Panc1 (cell line): ENCODE measurements at regions not wholly inside any gene's neighbourhood (a gene's known extent, or its start where the extent isn't known, plus 50 kb on each side); places are given as distances from the start of the nearest gene placed in this dataset.
"Not testable (repeated sequence)": the region's sequence is repeated elsewhere in the genome, so short reads cannot be mapped to it uniquely, and the experiment has no call there.

ENCODE experiments used
- ATAC-seq: fragments of 200-7000 bp; cut with Tn5 transposase; 2 replicates; pipeline ENCODE4 v1.9.1; 2020; ENCODE audit warnings: mild to moderate bottlenecking, moderate library complexity
- BruUV-seq: library from RNA; stranded (reverse); fragments of 400-500 nt; replicated peaks from 2 replicates; lab custom pipeline; 2021; lab: Mats Ljungman, UMichigan
- CTCF ChIA-PET: fragments of 300-600 bp; sonication (Branson Sonifier 250); formaldehyde crosslinking; loops from one replicate; lab custom pipeline; 2022; ENCODE audit warnings: antibody characterized with exemption; lab: Charles Lee
- POLR2A ChIA-PET: fragments of 300-600 bp; sonication (Branson Sonifier 250); formaldehyde crosslinking; loops from one replicate; lab custom pipeline; 2022; ENCODE audit warnings: antibody characterized with exemption; lab: Charles Lee
- DNase-seq: peaks from one replicate; pipeline ENCODE4 v3.0.0-alpha.2; 2010; ENCODE audit warnings: low read depth, low spot score
- H3K27ac ChIP-seq: 2 replicates; pipeline ENCODE4 v1.5.1; 2011; ENCODE audit warnings: mild to moderate bottlenecking, low read length, inconsistent platforms
- H3K27me3 ChIP-seq: fragments of 200-500 bp; sonication (Bioruptor generic); 2 replicates; pipeline ENCODE4 v1.6.0; 2014; ENCODE audit warnings: low read length, inconsistent platforms; ENCODE audit not compliant: control insufficient read depth, insufficient read depth
- H3K36me3 ChIP-seq: fragments of 200-500 bp; sonication (Bioruptor generic); 2 replicates; pipeline ENCODE4 v1.5.1; 2014; ENCODE audit warnings: inconsistent platforms, mild to moderate bottlenecking, low read length, moderate library complexity; ENCODE audit not compliant: control insufficient read depth, insufficient read depth
- H3K4me1 ChIP-seq: 2 replicates; pipeline ENCODE4 v1.5.1; 2011; ENCODE audit warnings: inconsistent platforms, mild to moderate bottlenecking, low read length, moderate library complexity; ENCODE audit not compliant: control insufficient read depth, insufficient read depth
- H3K4me3 ChIP-seq, 2 experiments: 2 replicates each; pipeline ENCODE4 v1.5.1; 2011 to 2012; ENCODE audit warnings: low read depth in 2 of 2, low read length in 2 of 2, mild to moderate bottlenecking in 2 of 2, inconsistent platforms in 1 of 2, moderate library complexity in 1 of 2
- H3K9me3 ChIP-seq: fragments of 200-500 bp; sonication (Bioruptor generic); 2 replicates; pipeline ENCODE4 v1.5.1; 2014; ENCODE audit warnings: low read depth, mild to moderate bottlenecking, inconsistent platforms, low read length, moderate library complexity; ENCODE audit not compliant: control insufficient read depth, insufficient read depth
- POLR2AphosphoS5 ChIP-seq: IDR thresholded peaks from 2 replicates; pipeline ENCODE4 v1.6.1; 2012; ENCODE audit warnings: mild to moderate bottlenecking, low read depth, low read length, moderate library complexity
- SIN3A ChIP-seq: IDR thresholded peaks from 2 replicates; pipeline ENCODE4 v1.6.1; 2012; ENCODE audit warnings: low read depth, mild to moderate bottlenecking, low read length, moderate library complexity, borderline replicate concordance; ENCODE audit not compliant: insufficient read depth
- TCF7L2 ChIP-seq: IDR thresholded peaks from 2 replicates; pipeline ENCODE4 v1.6.1; 2011; ENCODE audit warnings: mild to moderate bottlenecking, low read depth, low read length, inconsistent platforms
- in situ Hi-C: cut with HindIII; loops from 2 replicates; pipeline ENCODE4 v1.10.0; 2016; ENCODE audit warnings: low sequenced_read_pairs, low pct_unique_long_range_greater_than_20kb
- intact Hi-C: fragments of 100-400 bp; cut with micrococcal nuclease; formaldehyde crosslinking; loops from one replicate; pipeline ENCODE4 v1.10.0; 2022; ENCODE audit not compliant: unreplicated experiment
- TF ChIP-seq, protein P1 (sequence below), 2 experiments: IDR thresholded peaks; 2 replicates each; pipeline ENCODE4 v1.6.1; 2011 to 2012; ENCODE audit warnings: low read depth in 2 of 2, control low read depth in 1 of 2, low read length in 1 of 2, mild to moderate bottlenecking in 1 of 2, moderate library complexity in 1 of 2; ENCODE audit not compliant: insufficient read depth in 1 of 2
- TF ChIP-seq, protein P2 (sequence below): fragments of 450-650 bp; IDR thresholded peaks from 2 replicates; pipeline ENCODE4 v1.5.1; 2017; ENCODE audit warnings: mild to moderate bottlenecking

DNA sequence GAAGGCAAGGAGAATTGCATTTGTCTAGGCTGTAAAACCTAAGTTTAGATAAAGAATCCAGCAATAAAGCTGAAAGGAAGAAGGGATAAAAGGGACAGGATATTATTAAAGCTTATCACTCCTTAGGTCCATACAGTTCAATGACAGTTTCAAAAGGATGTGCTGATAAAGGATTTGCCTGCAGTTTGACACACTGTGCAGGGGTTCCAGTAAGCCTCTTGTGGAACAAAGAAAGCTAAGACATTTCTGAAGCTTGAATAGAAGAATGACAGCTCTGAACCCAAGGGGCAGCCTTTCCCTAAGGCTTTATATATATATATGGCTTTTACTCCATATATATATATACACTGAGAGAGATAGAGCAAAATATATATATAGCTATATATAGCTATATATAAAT lies 276.8 kb upstream of the GRM3 start:
- H3K27ac ChIP-seq, result no peak overlapping the region
- intact Hi-C loops (no loop called here), in situ Hi-C loops (no loop called here)

DNA sequence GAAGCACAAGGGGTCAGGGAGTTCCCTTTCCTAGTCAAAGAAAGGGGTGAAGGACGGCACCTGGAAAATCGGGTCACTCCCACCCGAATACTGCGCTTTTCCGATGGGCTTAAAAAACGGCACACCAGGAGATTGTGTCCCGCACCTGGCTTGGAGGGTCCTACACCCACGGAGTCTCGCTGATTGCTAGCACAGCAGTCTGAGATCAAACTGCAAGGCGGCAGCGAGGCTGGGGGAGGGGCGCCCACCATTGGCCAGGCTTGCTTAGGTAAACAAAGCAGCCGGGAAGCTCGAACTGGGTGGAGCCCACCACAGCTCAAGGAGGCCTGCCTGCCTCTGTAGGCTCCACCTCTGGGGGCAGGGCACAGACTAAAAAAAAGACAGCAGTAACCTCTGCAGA lies 303.3 kb upstream of the GRM3 start:
- ATAC-seq, H3K4me1 ChIP-seq, CTCF ChIA-PET, POLR2A ChIA-PET, H3K4me3 ChIP-seq, in situ Hi-C loops, H3K27me3 ChIP-seq, intact Hi-C loops, BruUV-seq, H3K36me3 ChIP-seq, H3K9me3 ChIP-seq, DNase-seq, H3K27ac ChIP-seq: not testable (repeated sequence)

More for the DNA sequence above, 276.8 kb upstream of the GRM3 start:
- H3K4me1 ChIP-seq, result no peaks in the 10 kb centered on the region
- ChIA-PET POLR2A (no interaction called here), CTCF (no interaction called here)
- H3K4me3 ChIP-seq, result no peak overlapping the region
- H3K27me3 ChIP-seq, result no peaks in the 10 kb centered on the region
- no peaks in the 10 kb centered on the region for H3K36me3 ChIP-seq
- DNase-seq, result no peak
- BruUV-seq, result no TSS peak
- TF ChIP-seq, protein P1, sequence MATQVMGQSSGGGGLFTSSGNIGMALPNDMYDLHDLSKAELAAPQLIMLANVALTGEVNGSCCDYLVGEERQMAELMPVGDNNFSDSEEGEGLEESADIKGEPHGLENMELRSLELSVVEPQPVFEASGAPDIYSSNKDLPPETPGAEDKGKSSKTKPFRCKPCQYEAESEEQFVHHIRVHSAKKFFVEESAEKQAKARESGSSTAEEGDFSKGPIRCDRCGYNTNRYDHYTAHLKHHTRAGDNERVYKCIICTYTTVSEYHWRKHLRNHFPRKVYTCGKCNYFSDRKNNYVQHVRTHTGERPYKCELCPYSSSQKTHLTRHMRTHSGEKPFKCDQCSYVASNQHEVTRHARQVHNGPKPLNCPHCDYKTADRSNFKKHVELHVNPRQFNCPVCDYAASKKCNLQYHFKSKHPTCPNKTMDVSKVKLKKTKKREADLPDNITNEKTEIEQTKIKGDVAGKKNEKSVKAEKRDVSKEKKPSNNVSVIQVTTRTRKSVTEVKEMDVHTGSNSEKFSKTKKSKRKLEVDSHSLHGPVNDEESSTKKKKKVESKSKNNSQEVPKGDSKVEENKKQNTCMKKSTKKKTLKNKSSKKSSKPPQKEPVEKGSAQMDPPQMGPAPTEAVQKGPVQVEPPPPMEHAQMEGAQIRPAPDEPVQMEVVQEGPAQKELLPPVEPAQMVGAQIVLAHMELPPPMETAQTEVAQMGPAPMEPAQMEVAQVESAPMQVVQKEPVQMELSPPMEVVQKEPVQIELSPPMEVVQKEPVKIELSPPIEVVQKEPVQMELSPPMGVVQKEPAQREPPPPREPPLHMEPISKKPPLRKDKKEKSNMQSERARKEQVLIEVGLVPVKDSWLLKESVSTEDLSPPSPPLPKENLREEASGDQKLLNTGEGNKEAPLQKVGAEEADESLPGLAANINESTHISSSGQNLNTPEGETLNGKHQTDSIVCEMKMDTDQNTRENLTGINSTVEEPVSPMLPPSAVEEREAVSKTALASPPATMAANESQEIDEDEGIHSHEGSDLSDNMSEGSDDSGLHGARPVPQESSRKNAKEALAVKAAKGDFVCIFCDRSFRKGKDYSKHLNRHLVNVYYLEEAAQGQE (IDR thresholded peaks at IDR 0.05; ENCODE audit: insufficient read depth in 1 of 2, low read depth in 2 of 2, low read length in 1 of 2), result no peak
- TF ChIP-seq TCF7L2 (no peak), POLR2AphosphoS5 (no peak), SIN3A (no peak)
- TF ChIP-seq, protein P2, sequence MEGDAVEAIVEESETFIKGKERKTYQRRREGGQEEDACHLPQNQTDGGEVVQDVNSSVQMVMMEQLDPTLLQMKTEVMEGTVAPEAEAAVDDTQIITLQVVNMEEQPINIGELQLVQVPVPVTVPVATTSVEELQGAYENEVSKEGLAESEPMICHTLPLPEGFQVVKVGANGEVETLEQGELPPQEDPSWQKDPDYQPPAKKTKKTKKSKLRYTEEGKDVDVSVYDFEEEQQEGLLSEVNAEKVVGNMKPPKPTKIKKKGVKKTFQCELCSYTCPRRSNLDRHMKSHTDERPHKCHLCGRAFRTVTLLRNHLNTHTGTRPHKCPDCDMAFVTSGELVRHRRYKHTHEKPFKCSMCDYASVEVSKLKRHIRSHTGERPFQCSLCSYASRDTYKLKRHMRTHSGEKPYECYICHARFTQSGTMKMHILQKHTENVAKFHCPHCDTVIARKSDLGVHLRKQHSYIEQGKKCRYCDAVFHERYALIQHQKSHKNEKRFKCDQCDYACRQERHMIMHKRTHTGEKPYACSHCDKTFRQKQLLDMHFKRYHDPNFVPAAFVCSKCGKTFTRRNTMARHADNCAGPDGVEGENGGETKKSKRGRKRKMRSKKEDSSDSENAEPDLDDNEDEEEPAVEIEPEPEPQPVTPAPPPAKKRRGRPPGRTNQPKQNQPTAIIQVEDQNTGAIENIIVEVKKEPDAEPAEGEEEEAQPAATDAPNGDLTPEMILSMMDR, result no peak
- no peaks in the 10 kb centered on the region for H3K9me3 ChIP-seq
- ATAC-seq, result no peak

DNA sequence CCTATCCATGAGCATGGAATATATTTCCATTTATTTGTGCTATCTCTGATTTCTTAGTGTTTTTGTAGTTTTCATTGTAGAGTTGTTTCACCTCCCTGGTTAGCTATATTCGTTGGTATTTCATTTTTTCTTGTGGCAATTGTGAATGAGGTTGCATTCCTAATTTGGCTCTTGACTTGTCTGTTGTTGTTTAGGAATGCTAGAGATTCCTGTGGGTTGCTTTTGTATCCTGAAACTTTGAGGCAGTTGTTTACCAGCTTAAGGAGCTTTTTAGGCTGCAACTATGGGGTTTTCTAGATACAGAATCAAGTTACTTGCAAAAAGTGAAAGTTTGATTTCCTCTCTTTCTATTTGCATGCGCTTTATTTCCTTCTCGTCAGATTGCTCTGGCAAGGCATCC lies 304.7 kb upstream of the GRM3 start:
- no TSS peak for BruUV-seq
- Histone ChIP-seq H3K9me3 (no peaks in the 10 kb centered on the region), H3K27ac (no peak overlapping the region), H3K36me3 (no peaks in the 10 kb centered on the region), H3K4me1 (no peaks in the 10 kb centered on the region), H3K27me3 (no peaks in the 10 kb centered on the region), H3K4me3 (no peak overlapping the region)
- ATAC-seq (no peak), DNase-seq (no peak)
- in situ Hi-C loops, result no loop called here
- CTCF ChIA-PET, result no interaction called here
- intact Hi-C loops, result no loop called here
- TF ChIP-seq, protein P2, result no peak
- no peak for TF ChIP-seq POLR2AphosphoS5
- no peak for TF ChIP-seq SIN3A
- TF ChIP-seq TCF7L2, result no peak
- TF ChIP-seq, protein P1 (IDR thresholded peaks at IDR 0.05; ENCODE audit: insufficient read depth in 1 of 2, low read depth in 2 of 2, low read length in 1 of 2), result no peak
- POLR2A ChIA-PET, result no interaction called here
